GM19438 (cell line): ENCODE measurements at regions not wholly inside any gene's neighbourhood (a gene's known extent, or its start where the extent isn't known, plus 50 kb on each side); places are given as distances from the start of the nearest gene placed in this dataset.

ENCODE experiments used
- ATAC-seq: cut with Tn5 transposase; IDR thresholded peaks from one replicate; pipeline ENCODE4 v1.9.1; 2021; ENCODE audit warnings: low read depth; ENCODE audit not compliant: unreplicated experiment

DNA sequence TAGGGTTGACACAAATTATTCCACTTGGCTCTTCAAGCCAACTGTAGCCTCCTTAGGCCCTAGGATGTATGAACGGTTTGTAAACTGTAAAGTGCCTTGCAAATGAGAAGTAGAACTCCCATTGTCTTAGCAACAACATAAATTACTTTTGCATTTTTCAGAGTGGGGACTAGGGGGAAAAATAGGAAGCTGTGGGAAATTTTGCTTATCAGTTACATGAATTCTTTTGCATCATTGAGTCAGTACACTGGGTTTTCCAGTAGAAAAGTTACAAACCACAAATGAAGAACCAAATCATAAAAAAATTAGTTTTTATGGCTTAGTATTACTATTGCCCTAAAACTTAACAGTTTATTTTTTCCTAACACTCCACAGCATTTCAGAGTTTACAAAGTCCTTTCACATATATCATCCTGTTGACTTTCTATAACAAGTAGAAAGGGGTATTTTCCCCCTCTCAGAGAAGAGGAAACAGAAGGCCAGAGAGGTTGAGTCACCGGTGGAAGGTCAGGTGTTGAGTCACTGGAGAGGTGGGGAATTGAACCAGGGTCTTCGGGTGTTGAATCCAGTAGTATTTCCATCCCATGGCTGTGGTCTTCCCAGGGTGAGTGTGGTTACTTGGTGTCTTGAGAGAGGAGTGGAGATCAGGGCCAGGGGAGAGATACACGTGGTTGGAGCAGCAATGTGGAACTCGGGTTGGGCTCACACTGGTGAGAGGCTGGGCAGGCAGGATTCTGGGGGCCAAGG, 71.9 kb upstream of the USP24 start:
- no peak for ATAC-seq

DNA sequence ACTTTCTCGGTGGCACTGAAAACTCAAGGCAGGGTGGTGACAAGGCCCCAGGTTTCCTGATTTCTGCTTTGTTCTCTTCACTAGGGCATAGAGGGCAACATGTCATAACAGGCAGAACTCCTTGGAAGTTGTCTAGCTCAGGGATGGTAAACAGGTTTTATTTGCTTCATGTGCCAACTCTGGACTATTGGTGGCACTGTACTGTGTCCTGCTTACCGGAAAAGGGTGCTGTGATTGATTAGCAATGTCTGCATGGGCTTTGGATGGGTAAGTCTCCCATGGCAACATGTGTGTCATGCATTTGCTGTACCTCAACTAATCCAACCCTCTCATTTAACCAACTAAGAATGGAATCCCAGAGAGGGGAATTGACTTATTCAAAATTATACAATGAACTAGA, 70.7 kb upstream of the USP24 start:
- no peak for ATAC-seq

DNA sequence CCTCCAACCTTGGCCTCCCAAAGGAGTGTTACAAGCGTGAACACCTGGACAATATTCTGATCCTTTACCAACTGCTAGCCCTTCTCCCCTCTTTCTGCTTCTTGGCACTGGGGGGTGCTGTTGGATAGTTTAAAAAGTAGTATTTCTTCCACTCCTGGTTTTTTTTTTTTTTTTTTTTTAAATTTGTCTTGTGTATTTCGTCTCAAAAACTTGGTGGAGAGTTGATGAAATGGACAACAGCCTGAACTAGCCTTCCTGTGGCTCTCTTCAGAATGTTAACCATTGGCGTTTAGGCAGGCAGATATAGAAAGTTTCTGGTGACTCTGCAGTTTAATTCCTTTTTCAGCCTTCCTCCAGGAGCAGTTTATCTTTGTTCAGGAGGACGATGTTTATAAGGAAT, 69.7 kb upstream of the USP24 start:
- ATAC-seq, result no peak

DNA sequence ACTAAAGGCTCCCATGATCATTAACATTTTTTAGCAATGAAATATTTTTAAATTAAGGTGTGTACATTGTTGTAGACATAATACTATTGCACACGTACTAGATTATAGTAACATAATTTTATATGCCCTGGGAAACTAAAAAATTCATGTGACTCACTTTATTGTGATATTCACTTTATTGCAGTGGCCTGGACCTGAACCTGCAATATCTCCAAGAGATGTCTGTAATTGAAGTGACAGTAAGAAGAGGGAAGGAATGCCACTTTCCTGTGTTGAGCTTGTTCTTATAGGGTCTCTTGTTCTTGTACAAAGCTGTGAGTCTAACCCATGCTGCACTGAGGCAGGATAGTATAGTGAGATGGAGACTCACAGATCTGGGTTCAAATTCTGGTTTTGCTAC, 66.9 kb upstream of the USP24 start:
- ATAC-seq, result no peak

DNA sequence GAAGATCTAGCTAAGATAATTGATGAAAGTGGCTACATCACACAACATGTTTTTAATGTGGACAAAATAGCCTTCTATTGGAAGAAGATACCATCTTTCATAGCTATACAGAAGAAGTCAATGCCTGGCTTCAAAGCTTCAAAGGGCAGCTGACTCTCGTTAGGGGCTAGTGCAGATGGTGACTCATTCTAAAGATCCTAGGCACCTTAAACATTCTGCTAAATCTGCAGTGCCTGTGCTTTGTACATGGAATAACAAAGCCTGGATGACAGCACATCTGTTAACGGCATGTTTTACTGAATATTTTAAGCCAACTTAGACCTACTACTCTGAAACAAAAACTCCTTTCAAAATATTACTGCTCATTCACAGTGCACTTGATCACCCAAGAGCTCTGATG, 65.6 kb upstream of the USP24 start:
- no peak for ATAC-seq

DNA sequence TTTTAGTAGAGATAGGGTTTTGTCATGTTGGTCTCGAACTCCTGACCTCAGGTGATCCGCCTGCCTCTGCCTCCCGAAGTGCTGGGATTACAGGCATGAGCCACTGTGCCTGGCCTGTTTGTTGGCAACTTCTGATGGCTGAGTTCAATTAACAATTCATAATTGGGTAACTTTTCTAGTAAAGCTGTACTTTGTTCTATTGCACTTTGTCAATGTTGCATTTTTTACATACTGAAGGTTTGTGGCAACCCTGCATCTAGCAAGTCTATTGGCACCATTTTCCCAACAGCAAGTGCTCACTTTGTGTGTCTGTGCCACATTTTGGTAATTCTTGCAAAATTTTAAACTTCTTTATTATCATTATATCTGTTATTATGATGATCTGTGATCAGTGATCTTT, 64.5 kb upstream of the USP24 start:
- ATAC-seq, result no peak

DNA sequence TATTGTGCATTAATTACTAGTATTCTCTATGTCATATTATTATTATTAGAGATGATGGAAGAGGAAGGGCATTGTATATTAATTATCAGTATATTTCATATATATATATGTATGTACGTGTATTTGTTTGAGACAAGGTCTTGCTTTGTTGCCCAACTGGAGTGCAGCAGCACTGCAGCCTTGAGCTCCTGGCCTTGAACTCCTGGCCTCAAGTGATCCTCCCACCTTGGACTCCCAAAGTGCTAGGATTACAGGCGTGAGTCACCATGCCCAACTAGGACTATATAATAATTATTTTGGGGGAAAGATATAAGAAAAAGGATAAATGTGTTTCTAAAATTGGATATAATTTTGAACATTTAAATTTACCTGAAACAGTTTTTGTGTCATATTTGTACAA, 63.2 kb upstream of the USP24 start:
- ATAC-seq, result no peak

DNA sequence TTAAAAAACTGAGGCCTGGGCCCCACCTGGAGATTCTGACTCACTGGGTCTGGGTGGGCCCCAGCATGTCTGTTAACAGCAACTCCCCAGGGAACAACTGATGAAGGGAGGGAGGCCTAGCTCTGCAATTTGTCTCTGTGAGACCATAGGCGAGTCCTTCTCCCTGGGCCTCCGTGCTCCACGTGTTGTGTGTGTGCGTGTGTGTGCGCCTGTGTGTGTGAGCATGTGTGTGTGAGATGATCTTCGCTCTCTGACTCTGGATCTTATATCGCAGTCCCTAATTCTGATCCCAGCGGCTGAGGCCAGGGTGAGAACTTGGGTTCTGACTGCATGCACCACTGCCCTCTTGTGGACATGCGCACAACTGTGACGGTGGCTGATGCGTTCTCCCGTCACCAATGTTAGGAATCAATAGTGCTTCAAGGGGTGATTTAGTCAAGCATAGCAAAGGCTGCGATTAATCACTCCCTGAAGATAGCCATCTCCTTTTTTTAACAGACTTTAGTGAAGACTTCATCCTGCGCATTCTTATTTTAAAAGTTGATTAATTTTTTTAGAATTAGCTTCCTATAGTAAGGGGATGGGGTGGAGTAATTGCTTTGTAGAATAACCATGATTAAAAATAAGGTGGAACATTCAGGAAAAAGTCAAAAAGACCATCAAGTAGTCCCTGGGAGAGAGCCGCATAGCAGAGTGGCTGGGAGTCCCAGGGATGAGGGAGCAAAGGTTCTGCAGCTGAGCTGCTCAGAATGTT, 62.4 kb upstream of the USP24 start:
- ATAC-seq, result peak; percentile 80

DNA sequence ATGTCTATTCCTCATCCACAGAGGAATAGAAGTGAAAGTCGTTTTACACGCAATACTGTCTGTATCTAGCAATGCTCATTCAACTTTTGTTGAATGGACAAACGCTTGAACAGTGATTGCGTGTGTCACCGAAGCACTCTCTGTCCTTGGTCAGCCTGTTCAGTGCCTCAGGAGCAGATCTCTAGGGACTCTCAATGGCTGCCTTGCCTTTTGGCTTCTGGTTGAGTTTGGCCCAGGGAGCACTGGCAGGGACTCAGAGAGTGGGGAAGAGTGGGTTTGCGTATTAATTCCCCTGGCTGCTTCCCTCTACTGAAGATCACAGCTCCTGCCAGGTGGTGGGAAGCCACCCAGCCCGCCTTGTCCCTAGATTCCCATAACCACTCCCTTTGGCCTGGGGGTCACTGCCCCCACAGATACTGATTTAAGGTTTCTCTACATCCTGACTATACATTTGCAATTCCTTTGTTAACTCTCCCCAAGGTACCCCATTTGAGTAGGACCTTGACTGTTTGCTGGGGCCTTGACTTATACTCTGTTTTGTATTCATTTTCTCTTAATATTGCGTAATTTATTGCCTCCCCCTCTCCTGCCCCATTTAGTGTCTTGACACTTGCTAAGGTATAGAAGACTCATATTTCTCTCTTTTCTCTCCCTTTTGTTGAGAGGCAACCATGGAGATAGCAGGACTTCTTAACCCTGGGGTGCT, 61.7 kb upstream of the USP24 start:
- no peak for ATAC-seq

DNA sequence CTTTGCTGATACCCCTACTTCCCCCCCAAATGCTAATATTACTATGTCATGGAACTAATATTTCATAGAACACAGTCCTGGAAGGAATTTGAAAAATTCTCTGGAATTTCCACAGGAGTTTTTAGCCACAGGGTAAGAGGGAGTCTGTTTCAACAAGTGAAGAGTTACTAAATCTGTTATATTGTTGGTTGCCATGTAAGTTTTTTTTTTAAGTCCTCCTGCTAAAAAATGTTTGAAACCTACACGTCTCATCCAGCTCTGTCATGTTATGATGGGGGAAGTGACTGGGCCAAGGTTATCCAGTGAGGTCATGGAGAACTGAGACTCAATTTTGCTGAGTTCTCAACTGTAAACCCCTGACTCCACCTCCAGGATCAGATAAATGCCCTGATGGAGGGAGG, 60.8 kb upstream of the USP24 start:
- no peak for ATAC-seq

DNA sequence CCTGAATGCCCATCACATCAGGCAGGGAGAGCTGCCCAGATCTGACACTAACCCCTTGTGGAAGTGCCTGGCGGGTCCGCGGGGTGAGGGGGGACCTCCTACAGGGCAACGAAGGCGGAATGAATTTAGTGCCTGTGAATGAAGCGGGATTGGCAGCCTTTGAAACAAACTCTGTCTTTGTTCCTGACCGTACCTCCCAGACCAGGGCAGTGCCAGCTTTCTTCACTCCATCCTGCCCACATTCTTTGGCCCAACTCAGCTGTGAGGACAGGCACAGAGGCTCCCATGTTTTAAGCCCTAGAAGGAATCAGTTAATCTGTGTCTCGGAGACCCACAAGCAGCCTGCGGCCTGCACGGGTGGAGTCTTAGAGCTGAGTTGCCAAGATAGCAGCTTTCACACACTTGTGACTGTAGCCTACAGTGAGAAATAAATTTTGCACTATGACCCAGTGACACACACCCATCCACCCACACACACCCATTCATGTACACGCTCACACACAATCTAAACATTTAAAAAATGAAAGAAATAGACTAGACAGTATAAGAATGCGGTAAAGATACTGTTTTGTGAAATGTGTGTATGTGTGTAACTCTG, 60.1 kb upstream of the USP24 start:
- no peak for ATAC-seq

DNA sequence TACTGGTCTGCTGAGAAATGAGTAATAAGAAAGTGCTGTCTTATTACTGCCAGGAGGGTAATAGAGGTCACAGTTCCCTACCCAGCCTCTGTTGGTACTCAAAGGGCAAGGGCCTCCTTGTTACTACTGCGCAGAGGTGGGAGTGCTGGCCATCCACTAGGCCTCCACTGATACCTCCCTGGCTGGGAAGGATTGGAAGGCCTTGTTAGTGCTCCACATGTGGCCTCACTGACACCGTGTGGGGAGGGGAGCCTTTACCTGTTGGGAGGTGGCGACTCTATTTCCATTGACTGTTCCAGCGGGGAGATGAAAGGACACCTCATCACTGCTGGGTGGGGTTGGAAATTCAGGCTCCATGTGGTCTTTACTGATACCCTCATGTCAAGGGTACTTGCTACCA, 57.8 kb upstream of the USP24 start:
- ATAC-seq, result no peak
